GM12864 (cell line): ENCODE measurements at regions not wholly inside any gene's neighbourhood (a gene's known extent, or its start where the extent isn't known, plus 50 kb on each side); places are given as distances from the start of the nearest gene placed in this dataset.

Experiments used
- DNase-seq: peaks from one replicate; pipeline ENCODE4 v3.0.0-alpha.2; 2011; ENCODE audit warnings: low read depth
- H3K4me3 ChIP-seq: 2 replicates; pipeline ENCODE4 v1.5.1; 2011; ENCODE audit warnings: mild to moderate bottlenecking, low read depth, low read length, control low read depth
- TF ChIP-seq, protein P1 (sequence below): IDR thresholded peaks from 2 replicates; pipeline ENCODE4 v1.5.1; 2011; ENCODE audit warnings: low read depth, mild to moderate bottlenecking, moderate library complexity, low read length, control low read depth, inconsistent platforms; ENCODE audit errors: missing control alignments

DNA sequence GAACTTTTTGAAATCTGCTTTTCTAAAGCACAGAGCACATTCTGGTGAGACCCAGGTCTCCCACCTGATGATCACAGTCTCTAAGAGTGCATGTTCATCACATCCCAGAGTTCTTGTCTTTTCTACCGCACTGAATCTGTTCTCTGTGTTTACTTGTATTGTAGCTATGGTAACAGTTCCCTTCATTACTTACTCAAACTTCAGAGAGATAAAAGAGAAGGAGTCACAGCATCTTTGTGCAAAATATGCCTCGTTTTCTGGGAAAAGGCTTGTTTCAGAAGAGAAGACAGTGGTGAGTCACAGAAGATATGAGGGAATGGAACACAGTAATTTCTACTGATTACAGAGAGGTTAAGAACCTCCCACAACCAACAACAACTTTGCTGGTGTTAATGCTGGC is 580.6 kb downstream of the PLA2G4A start:
- no peak overlapping the region for H3K4me3 ChIP-seq
- TF ChIP-seq, protein P1, sequence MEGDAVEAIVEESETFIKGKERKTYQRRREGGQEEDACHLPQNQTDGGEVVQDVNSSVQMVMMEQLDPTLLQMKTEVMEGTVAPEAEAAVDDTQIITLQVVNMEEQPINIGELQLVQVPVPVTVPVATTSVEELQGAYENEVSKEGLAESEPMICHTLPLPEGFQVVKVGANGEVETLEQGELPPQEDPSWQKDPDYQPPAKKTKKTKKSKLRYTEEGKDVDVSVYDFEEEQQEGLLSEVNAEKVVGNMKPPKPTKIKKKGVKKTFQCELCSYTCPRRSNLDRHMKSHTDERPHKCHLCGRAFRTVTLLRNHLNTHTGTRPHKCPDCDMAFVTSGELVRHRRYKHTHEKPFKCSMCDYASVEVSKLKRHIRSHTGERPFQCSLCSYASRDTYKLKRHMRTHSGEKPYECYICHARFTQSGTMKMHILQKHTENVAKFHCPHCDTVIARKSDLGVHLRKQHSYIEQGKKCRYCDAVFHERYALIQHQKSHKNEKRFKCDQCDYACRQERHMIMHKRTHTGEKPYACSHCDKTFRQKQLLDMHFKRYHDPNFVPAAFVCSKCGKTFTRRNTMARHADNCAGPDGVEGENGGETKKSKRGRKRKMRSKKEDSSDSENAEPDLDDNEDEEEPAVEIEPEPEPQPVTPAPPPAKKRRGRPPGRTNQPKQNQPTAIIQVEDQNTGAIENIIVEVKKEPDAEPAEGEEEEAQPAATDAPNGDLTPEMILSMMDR: no peak
- DNase-seq: no peak

DNA sequence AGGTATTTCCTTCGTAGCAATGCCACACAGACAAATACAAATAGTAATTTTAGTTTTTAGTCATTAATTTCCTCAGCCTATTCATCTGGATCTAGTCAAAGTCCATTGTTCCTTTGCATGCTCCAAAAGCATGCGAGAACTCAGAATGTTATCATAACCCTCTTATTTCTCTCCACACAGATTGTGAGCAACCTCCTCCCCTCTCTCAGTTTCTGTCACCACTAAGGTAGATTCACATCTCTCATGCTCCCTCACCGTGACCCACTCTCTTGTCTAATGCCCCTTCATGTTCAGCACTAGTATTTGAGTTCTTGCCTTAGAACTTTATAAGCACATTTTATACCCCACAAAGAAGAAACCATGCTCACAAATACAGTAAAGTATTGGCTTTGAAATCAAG is 582.4 kb downstream of the PLA2G4A start:
- TF ChIP-seq, protein P1: no peak
- no peak overlapping the region for H3K4me3 ChIP-seq

DNA sequence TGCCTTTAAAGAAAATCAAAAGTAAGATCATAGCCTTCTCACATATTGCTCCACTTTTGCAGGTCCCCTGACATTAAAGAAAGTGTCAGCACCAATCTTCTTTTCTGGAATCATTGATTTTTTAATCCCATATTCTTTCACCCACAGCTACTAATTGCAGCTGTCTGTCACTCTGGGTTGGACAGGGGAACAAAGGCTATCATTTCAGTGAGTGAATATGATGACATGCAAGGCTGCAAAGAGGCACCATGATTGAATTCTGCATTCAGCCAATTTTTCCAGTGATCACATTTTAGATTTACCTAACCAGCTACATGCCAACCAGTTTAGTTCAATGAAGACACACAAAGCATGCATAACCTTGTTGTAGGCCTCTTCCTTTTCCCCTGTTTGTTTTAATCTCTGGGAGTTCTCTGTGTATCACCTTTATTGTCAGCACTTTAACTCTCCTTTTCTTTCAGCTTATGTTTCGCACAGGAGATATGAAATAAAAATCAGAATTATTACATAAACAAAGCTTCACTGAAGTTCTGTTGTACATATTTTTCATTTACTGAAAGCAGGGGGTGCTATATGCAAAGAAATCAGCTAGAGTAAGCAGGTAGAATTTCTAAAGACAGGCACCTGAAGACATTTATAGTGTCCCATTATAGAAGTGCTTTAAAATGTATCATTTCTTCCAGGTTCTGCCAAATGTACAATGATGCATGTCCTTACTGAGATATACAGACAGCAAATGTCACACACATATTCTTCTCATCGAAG is 584.8 kb downstream of the PLA2G4A start:
- no peak overlapping the region for H3K4me3 ChIP-seq
- TF ChIP-seq, protein P1: no peak
- DNase-seq: no peak

More for the DNA sequence above, 582.4 kb downstream of the PLA2G4A start:
- DNase-seq: no peak

DNA sequence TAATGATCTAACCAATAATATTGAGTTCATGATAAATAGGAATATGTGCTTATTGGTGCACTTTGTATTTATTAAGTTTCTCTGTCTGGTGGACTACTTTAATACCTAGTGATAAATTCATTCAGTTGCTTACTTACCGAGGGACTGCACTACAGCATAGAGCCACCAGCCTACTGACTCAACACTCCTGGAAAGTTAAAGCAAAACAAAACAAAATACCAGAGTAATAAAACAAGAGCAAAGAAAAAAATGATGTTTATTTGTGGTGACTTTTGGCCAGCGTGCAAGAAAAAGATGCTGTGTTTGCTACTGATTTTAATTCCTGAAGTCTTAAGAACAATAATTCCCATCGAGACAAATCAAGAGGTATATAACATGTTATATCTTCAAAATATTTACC is 586.3 kb downstream of the PLA2G4A start:
- H3K4me3 ChIP-seq: no peak overlapping the region
- DNase-seq: no peak
- TF ChIP-seq, protein P1: no peak

DNA sequence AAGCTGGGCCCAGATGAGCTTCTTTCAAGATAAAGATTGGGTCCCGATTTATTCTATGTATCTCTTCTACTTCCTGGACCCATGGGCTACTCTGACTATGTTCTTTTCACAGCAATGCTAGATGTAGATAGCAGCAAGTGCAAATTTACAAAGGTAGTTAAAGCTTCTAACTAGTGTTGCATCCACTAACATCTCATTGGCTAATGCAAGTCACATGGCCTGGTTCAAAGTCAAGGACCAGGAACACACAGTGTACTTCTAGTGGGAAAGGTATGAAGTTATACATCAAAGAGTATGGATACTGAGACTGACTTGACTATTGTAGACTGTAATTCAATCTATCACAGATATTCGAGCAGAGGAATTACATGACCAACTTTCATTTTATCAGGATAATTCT is 588.8 kb downstream of the PLA2G4A start:
- no peak overlapping the region for H3K4me3 ChIP-seq
- DNase-seq: no peak
- TF ChIP-seq, protein P1: no peak

DNA sequence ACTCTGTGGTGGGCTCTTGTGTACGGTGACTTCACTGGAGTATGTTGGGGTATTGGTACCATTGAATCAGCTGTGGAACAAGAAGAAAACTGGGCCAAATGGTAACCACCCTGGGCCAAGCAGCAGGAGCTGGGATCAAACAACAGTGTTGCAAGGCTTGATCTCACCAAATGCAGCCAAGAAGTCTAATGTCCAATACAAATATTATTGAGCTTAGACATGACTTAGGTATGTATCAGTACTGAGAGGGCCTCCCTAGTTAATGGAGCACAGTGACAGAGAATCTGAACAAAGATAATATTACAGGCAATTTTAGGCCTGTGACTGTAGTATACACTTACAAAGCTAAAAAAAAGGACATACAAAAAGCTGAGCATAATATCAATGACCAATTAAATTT is 604.8 kb downstream of the PLA2G4A start:
- TF ChIP-seq, protein P1: no peak
- no peak overlapping the region for H3K4me3 ChIP-seq
- no peak for DNase-seq

DNA sequence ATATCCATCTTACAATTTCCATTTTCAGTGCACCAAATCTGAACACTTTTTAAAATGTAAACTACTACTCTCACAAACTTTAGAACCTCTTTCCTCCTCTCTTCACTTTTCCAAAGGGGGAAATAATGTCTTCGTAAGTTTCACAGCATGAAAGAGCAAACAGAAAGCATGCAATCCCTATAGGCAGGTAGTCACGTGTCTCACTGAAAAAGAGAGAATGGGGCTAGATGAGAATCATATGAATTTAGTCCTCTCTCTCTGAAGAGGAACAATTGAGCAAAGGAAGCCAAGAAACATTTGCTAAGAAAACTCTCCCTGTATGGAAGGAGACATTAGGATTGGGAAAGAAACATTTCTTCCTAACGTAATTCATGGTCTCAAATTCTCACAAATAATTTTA is 613.9 kb downstream of the PLA2G4A start:
- no peak overlapping the region for H3K4me3 ChIP-seq
- TF ChIP-seq, protein P1: no peak
- no peak for DNase-seq
